Progenitor cell of endocrine pancreas (in vitro differentiated cells): ENCODE measurements at regions not wholly inside any gene's neighbourhood (a gene's known extent, or its start where the extent isn't known, plus 50 kb on each side); places are given as distances from the start of the nearest gene placed in this dataset.

Experiments used
- DNase-seq: peaks from one replicate; pipeline ENCODE4 v3.0.0; 2021; ENCODE audit warnings: low spot score; ENCODE audit not compliant: unreplicated experiment
- H3K27ac Mint-ChIP-seq: 2 replicates; pipeline ENCODE4 v1.8.0; 2021; ENCODE audit warnings: mild to moderate bottlenecking, moderate library complexity, mixed read lengths
- H3K27me3 Mint-ChIP-seq: 2 replicates; pipeline ENCODE4 v1.8.0; 2021; ENCODE audit warnings: mixed read lengths
- H3K36me3 Mint-ChIP-seq: 2 replicates; pipeline ENCODE4 v1.8.0; 2022; ENCODE audit warnings: mixed read lengths; ENCODE audit not compliant: insufficient read depth
- H3K4me1 Mint-ChIP-seq: 2 replicates; pipeline ENCODE4 v1.8.0; 2021; ENCODE audit warnings: low read depth, mixed read lengths
- H3K4me3 Mint-ChIP-seq: 2 replicates; pipeline ENCODE4 v1.8.0; 2021; ENCODE audit warnings: low read depth, mild to moderate bottlenecking, moderate library complexity, mixed read lengths
- H3K9me3 Mint-ChIP-seq: 2 replicates; pipeline ENCODE4 v1.8.0; 2021; ENCODE audit warnings: low read depth, mixed read lengths
- CTCF ChIP-seq: fragments of 200-600 bp; sonication (generic); IDR thresholded peaks from one replicate; pipeline ENCODE4 v1.5.0; 2021; ENCODE audit warnings: antibody characterized with exemption, mild to moderate bottlenecking; ENCODE audit not compliant: unreplicated experiment

GRCh38 chr5:4942831-4943178 lies 197.3 kb upstream of the ADAMTS16 start:
- Mint-ChIP-seq H3K36me3 (no peaks in the 10 kb centered on the region), H3K4me1 (no peaks in the 10 kb centered on the region), H3K4me3 (no peak overlapping the region), H3K27me3 (peaks cover 14% of the 10 kb centered on the region), H3K27ac (no peak overlapping the region), H3K9me3 (no peaks in the 10 kb centered on the region)
- no peak for TF ChIP-seq CTCF
- no peak for DNase-seq

- no peak for TF ChIP-seq CTCF
- Mint-ChIP-seq H3K27me3 (peaks cover 12% of the 10 kb centered on the region), H3K4me3 (no peak overlapping the region), H3K4me1 (no peaks in the 10 kb centered on the region), H3K27ac (no peak overlapping the region), H3K36me3 (no peaks in the 10 kb centered on the region), H3K9me3 (no peaks in the 10 kb centered on the region)
- no peak for DNase-seq
Observed at GRCh38 chr5:4945296-4945695, 194.8 kb upstream of the ADAMTS16 start.

DNA sequence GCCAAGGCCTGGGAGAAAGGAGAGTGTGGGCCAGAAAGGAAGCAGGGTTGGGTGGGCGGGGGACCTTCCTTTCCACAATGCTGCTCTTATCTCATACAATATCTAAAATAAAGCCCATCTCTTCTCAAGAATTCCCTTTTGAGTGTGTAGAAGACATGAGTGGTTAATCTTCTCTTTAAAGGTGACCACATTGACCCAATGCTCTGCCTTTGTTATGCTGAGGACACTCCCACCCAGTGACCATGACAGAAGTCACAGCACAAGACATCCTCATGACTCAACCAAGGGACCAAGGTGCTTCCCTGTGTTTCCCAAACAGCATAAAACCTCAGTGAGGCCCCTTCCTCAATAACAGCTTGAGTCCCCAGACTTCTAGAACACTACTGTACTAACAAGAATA lies 193.0 kb upstream of the ADAMTS16 start:
- H3K36me3 Mint-ChIP-seq: no peaks in the 10 kb centered on the region
- no peaks in the 10 kb centered on the region for H3K4me1 Mint-ChIP-seq
- no peak overlapping the region for H3K4me3 Mint-ChIP-seq
- DNase-seq: no peak
- no peak for TF ChIP-seq CTCF
- H3K27me3 Mint-ChIP-seq: peaks cover 13% of the 10 kb centered on the region
- no peaks in the 10 kb centered on the region for H3K9me3 Mint-ChIP-seq
- no peak overlapping the region for H3K27ac Mint-ChIP-seq

DNA sequence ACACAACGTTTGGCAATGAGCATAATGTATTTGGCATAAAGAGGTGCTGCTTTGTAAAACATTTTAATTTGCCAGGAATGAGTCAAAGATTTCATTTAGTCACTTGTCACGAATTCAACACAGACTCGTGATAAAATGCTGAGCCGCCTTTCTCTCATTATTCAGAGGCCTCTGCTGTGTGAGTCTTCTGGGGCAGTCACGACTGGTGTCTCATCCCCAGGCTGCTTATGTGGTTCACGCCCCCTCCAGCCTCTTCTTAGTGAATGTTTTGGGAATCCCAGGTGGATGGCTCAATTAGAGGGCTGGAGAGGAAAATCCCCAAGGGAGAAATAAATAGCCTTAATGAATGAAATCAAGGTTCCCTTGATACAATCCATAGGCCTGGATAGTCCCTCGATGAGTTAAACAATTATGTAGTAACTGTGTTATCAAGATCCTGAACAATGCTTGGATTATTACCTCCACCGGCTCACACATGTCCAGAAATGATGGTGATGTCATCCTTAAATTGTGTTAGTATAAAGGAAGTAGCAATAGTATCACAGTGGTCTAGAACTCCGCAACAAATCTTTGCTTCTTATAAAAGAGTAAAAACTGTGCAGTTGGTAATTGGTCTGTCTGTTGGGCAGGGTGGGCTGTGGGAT lies 192.1 kb upstream of the ADAMTS16 start:
- TF ChIP-seq CTCF: no peak
- Mint-ChIP-seq H3K36me3 (no peaks in the 10 kb centered on the region), H3K9me3 (no peaks in the 10 kb centered on the region), H3K27ac (no peak overlapping the region), H3K4me3 (no peak overlapping the region), H3K4me1 (no peaks in the 10 kb centered on the region), H3K27me3 (peaks cover 12% of the 10 kb centered on the region)
- no peak for DNase-seq

- Mint-ChIP-seq H3K27ac (no peak overlapping the region), H3K27me3 (peaks cover 10% of the 10 kb centered on the region), H3K36me3 (no peaks in the 10 kb centered on the region), H3K4me3 (no peak overlapping the region), H3K9me3 (no peaks in the 10 kb centered on the region), H3K4me1 (no peaks in the 10 kb centered on the region)
- no peak for DNase-seq
- no peak for TF ChIP-seq CTCF
Observed at GRCh38 chr5:4949108-4949507, 191.0 kb upstream of the ADAMTS16 start.
